B cell (primary cell): ENCODE measurements at regions not wholly inside any gene's neighbourhood (a gene's known extent, or its start where the extent isn't known, plus 50 kb on each side); places are given as distances from the start of the nearest gene placed in this dataset.
A peak's percentile ranks its signal among the peaks of the same experiment; 100 is the strongest.
"Not testable (repeated sequence)": the region's sequence is repeated elsewhere in the genome, so short reads cannot be mapped to it uniquely, and the experiment has no call there.

Experiments used
- ATAC-seq: fragments of 200-7000 bp; cut with Tn5 transposase; one replicate; pipeline ENCODE4 v1.10.0; 2021; ENCODE audit warnings: low read depth, mild to moderate bottlenecking, moderate number of reproducible peaks, moderate library complexity
- CTCF ChIA-PET: fragments of 350-600 bp; sonication (Branson Sonifier 250); formaldehyde crosslinking; loops from one replicate; lab custom pipeline; 2021; ENCODE audit warnings: antibody characterized with exemption, inconsistent platforms; lab: Charles Lee
- POLR2A ChIA-PET: fragments of 350-600 bp; sonication (Branson Sonifier 250); formaldehyde crosslinking; loops from one replicate; lab custom pipeline; 2021; ENCODE audit warnings: antibody characterized with exemption; lab: Charles Lee
- DNase-seq: peaks from one replicate; pipeline ENCODE4 v3.0.0; 2013
- H2AFZ ChIP-seq: 2 replicates; pipeline ENCODE4 v1.6.1; 2012; ENCODE audit warnings: mild to moderate bottlenecking, low read depth, low read length; ENCODE audit not compliant: insufficient read depth, poor library complexity, severe bottlenecking
- H3K27ac ChIP-seq, 2 donors: 1 replicate in 1 of 2; 2 replicates in 1 of 2; pipeline ENCODE4 v1.5.1; 2012 to 2013; ENCODE audit warnings: low read length in 2 of 2, mild to moderate bottlenecking in 2 of 2, moderate library complexity in 1 of 2
- H3K27me3 ChIP-seq, 4 experiments: fragments of 200-600 bp in 1 of 4; sonication (generic) in 1 of 4; replicated peaks in 1 of 4; 1 replicate in 2 of 4; 2 replicates in 2 of 4; pipeline versions ENCODE4 v1.6.1 to v1.7.0; 2013 to 2016; ENCODE audit warnings: low read length in 3 of 4, mild to moderate bottlenecking in 2 of 4, mixed read lengths in 1 of 4, moderate library complexity in 1 of 4; ENCODE audit not compliant: insufficient read depth in 4 of 4, control insufficient read depth in 3 of 4; ENCODE audit errors: control extremely low read depth in 1 of 4
- H3K36me3 ChIP-seq, 2 experiments: replicated peaks in 1 of 2; 1 replicate in 1 of 2; 2 replicates in 1 of 2; pipeline versions ENCODE4 v1.6.1 to v1.7.1; 2013; ENCODE audit warnings: low read length in 1 of 2; ENCODE audit not compliant: insufficient read depth in 2 of 2, control insufficient read depth in 1 of 2; ENCODE audit errors: control extremely low read depth in 1 of 2, extremely low read depth in 1 of 2
- H3K4me1 ChIP-seq, 2 donors: fragments of 200-600 bp in 1 of 2; sonication (generic) in 1 of 2; 1 replicate in 1 of 2; 2 replicates in 1 of 2; pipeline versions ENCODE4 v1.5.1 to v1.6.1; 2013 to 2017; ENCODE audit warnings: low read length in 2 of 2; ENCODE audit not compliant: control insufficient read depth in 2 of 2, insufficient read depth in 2 of 2
- H3K4me2 ChIP-seq: replicated peaks from 2 replicates; pipeline ENCODE3; 2012; ENCODE audit warnings: mild to moderate bottlenecking, low read depth, low read length; ENCODE audit not compliant: poor library complexity, severe bottlenecking
- H3K4me3 ChIP-seq, 5 experiments: fragments of 200-600 bp in 1 of 5; sonication (generic) in 1 of 5; 1 replicate in 3 of 5; 2 replicates in 2 of 5; pipeline versions ENCODE4 v1.5.1 to v1.7.0; 2011 to 2016; ENCODE audit warnings: low read length in 4 of 5, mild to moderate bottlenecking in 4 of 5, low read depth in 2 of 5, control low read depth in 1 of 5, moderate library complexity in 1 of 5; ENCODE audit not compliant: insufficient read depth in 1 of 5; ENCODE audit errors: control extremely low read depth in 1 of 5, extremely low read depth in 1 of 5
- H3K79me2 ChIP-seq: fragments of 200-600 bp; sonication (generic); one replicate; pipeline ENCODE4 v1.6.0; 2016; ENCODE audit warnings: low read length; ENCODE audit not compliant: control insufficient read depth, insufficient read depth
- H3K9ac ChIP-seq: fragments of 200-600 bp; sonication (generic); 2 replicates; pipeline ENCODE4 v1.6.1; 2017; ENCODE audit warnings: mild to moderate bottlenecking, low read length, moderate library complexity
- H3K9me3 ChIP-seq, 3 donors: one replicate each; pipeline versions ENCODE4 v1.6.1 to v1.7.1; 2013; ENCODE audit warnings: low read length in 2 of 3; ENCODE audit not compliant: control insufficient read depth in 2 of 3, insufficient read depth in 1 of 3; ENCODE audit errors: control extremely low read depth in 1 of 3
- H4K20me1 ChIP-seq: 2 replicates; pipeline ENCODE4 v1.6.0; 2012; ENCODE audit warnings: mild to moderate bottlenecking, low read length; ENCODE audit not compliant: insufficient read depth, control insufficient read depth, poor library complexity, severe bottlenecking
- H3K27ac Mint-ChIP-seq: one replicate; pipeline ENCODE4 v1.8.0; 2021; ENCODE audit warnings: mixed read lengths
- H3K27me3 Mint-ChIP-seq: one replicate; pipeline ENCODE4 v1.8.0; 2021; ENCODE audit warnings: mixed read lengths
- H3K4me1 Mint-ChIP-seq: one replicate; pipeline ENCODE4 v1.8.0; 2021; ENCODE audit warnings: mixed read lengths
- H3K4me3 Mint-ChIP-seq: one replicate; pipeline ENCODE4 v1.8.0; 2021; ENCODE audit warnings: mixed read lengths
- H3K9me3 Mint-ChIP-seq: one replicate; pipeline ENCODE4 v1.8.0; 2022; ENCODE audit warnings: mixed read lengths; ENCODE audit not compliant: insufficient read depth
- WGBS: methylation state at CpG from one replicate; pipeline ENCODE4 v1.1.5; 2013; ENCODE audit warnings: missing lambda C conversion rate; ENCODE audit not compliant: insufficient coverage; 5-methylcytosine and 5-hydroxymethylcytosine counted together
- intact Hi-C: fragments of 100-400 bp; cut with micrococcal nuclease; formaldehyde crosslinking; loops from one replicate; pipeline ENCODE4 v1.10.0; 2022

DNA sequence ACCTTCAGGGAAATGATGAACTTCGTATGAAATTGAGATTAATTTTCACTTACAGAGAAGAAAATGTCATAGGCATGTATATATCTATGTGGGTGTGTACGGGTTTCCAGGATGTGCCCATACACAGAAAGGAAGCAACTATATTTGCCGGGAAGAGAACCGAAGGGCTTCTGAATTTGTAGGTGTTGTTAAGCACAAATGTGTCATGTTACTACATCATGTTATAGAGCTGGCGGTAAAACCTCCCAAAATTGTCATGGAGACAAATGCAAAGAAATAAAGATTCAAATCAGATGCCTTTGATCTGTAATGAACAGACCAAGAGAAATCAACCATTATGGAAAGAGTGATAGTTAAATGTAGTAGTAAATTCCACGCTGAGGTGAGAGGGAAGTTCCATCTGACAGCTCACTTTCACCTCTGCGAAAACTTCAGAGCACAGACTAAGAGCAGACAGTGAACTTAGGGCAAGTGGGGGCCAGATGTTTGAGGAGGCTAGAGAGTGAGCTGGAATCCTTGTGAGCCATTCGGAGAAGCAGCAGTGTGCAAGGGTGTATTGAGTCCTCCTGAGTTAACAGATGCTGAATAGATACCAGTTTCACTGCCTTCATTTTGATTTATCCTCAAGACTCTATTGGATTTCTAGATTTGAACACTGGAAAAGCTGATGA, 133.2 kb downstream of the POTEB start:
- H2AFZ ChIP-seq, H3K9me3 ChIP-seq, H3K9ac ChIP-seq, H3K4me2 ChIP-seq, H3K79me2 ChIP-seq, H3K27ac Mint-ChIP-seq, H3K27me3 ChIP-seq, H3K36me3 ChIP-seq, H4K20me1 ChIP-seq, POLR2A ChIA-PET, intact Hi-C loops, H3K4me1 Mint-ChIP-seq, H3K27me3 Mint-ChIP-seq, H3K4me3 ChIP-seq, H3K4me3 Mint-ChIP-seq, DNase-seq, H3K4me1 ChIP-seq, CTCF ChIA-PET, H3K27ac ChIP-seq, ATAC-seq, H3K9me3 Mint-ChIP-seq: not testable (repeated sequence)
- no CpG with 5 or more reads among the region's 8 CpGs for WGBS

DNA sequence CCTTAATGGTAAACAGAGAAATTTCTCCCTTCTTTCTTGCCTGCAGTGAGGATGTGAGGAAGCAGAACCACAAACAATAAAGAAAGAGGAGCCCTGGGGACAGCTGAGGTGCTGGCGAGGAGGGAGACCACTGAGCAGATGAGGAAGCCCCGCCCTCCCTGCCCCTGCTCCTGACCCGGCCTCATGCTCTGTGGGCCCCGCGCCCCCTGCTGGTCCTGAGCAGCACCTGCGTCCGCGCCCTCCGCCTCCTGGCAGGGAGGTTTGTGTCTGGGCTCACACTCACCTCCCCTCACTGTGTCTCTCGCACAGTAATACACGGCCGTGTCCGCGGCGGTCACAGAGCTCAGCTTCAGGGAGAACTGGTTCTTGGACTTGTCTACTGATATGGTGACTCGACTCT, 135.5 kb downstream of the POTEB start:
- H3K4me2 ChIP-seq, H3K27ac ChIP-seq, H3K4me1 ChIP-seq, H3K36me3 ChIP-seq, CTCF ChIA-PET, H3K79me2 ChIP-seq, H3K4me1 Mint-ChIP-seq, H3K9me3 Mint-ChIP-seq, H3K27me3 Mint-ChIP-seq, H2AFZ ChIP-seq, H3K9ac ChIP-seq, DNase-seq, H3K9me3 ChIP-seq, POLR2A ChIA-PET, intact Hi-C loops, H3K4me3 Mint-ChIP-seq, H3K27me3 ChIP-seq, H3K27ac Mint-ChIP-seq, H3K4me3 ChIP-seq, H4K20me1 ChIP-seq: not testable (repeated sequence)
- ATAC-seq: peak; percentile 45
- no CpG with 5 or more reads among the region's 16 CpGs for WGBS

- ATAC-seq, H3K27ac ChIP-seq, H3K27me3 ChIP-seq, H3K27ac Mint-ChIP-seq, H3K4me3 ChIP-seq, H3K4me3 Mint-ChIP-seq, H3K4me2 ChIP-seq, H3K9ac ChIP-seq, H3K36me3 ChIP-seq, DNase-seq, H4K20me1 ChIP-seq, H3K79me2 ChIP-seq, H3K4me1 ChIP-seq, H2AFZ ChIP-seq, H3K9me3 ChIP-seq, POLR2A ChIA-PET, H3K9me3 Mint-ChIP-seq, CTCF ChIA-PET, intact Hi-C loops, H3K27me3 Mint-ChIP-seq, H3K4me1 Mint-ChIP-seq: not testable (repeated sequence)
- no CpG with 5 or more reads among the region's 7 CpGs for WGBS
Measured at GRCh38 chr15:21738003-21738402, 139.5 kb downstream of the POTEB start.

DNA sequence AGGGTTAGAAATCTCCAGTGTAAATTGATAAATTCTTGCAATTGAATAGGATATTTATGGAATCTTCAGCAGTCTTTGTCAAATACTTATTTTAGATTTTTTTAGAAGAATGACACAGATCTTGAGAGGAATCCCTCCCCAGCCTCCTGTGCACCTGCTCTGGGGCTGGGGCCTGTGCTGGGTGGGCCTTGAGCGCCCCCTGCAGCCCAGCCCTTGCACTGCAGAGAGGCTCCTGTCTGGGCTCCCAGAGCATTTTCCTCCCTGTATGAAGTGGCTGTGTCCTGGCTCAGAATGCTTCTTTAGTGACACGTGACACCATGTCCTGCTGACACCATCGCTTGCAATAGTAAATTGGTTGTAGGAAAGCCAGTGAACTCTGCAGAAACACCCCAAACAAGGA, 141.1 kb downstream of the POTEB start:
- H3K4me3 ChIP-seq, DNase-seq, H4K20me1 ChIP-seq, CTCF ChIA-PET, H3K4me3 Mint-ChIP-seq, H3K27ac ChIP-seq, H3K9me3 ChIP-seq, H3K36me3 ChIP-seq, POLR2A ChIA-PET, H3K4me1 ChIP-seq, H3K27me3 ChIP-seq, intact Hi-C loops, H3K79me2 ChIP-seq, H3K9me3 Mint-ChIP-seq, H3K27ac Mint-ChIP-seq, H3K27me3 Mint-ChIP-seq, H3K9ac ChIP-seq, ATAC-seq, H3K4me2 ChIP-seq, H2AFZ ChIP-seq, H3K4me1 Mint-ChIP-seq: not testable (repeated sequence)
- WGBS: no CpG with 5 or more reads among the region's 3 CpGs
